HCT116 (cell line): ENCODE measurements at regions not wholly inside any gene's neighbourhood (a gene's known extent, or its start where the extent isn't known, plus 50 kb on each side); places are given as distances from the start of the nearest gene placed in this dataset.

Source experiments
- ATAC-seq: fragments of 200-7000 bp; cut with Tn5 transposase; 2 replicates; pipeline ENCODE4 v1.9.1; 2020; ENCODE audit warnings: mild to moderate bottlenecking, moderate library complexity
- BruUV-seq: library from RNA; stranded (reverse); fragments of 400-500 nt; replicated peaks from 2 replicates; lab custom pipeline; 2021; lab: Mats Ljungman, UMichigan
- CTCF ChIA-PET: fragments of 300-600 bp; sonication (Branson Sonifier 250); formaldehyde crosslinking; loops from one replicate; lab custom pipeline; 2021; ENCODE audit warnings: antibody characterized with exemption; lab: Charles Lee
- POLR2A ChIA-PET: fragments of 300-600, 350-600 bp; sonication (Branson Sonifier 250); formaldehyde crosslinking; loops from one replicate; lab custom pipeline; 2021; ENCODE audit warnings: antibody characterized with exemption; lab: Charles Lee
- RAD21 ChIA-PET, 2 experiments: fragments of 300-600 bp; sonication (Branson Sonifier 250); formaldehyde crosslinking; loops; one replicate each; lab custom pipeline; 2023; ENCODE audit warnings: low total read pairs in 2 of 2; ENCODE audit not compliant: uncharacterized antibody in 2 of 2, unreplicated experiment in 2 of 2, low non-redundant PET in 1 of 2; lab: Charles Lee
- DNase-seq: peaks from one replicate; pipeline ENCODE4 v3.0.0-alpha.2; 2010; ENCODE audit warnings: low read depth, low spot score
- H2AFZ ChIP-seq: fragments of 200-600 bp; shearing (Covaris generic), sonication (generic); 2 replicates; pipeline ENCODE4 v1.6.1; 2017; ENCODE audit warnings: low read depth, mixed run types, mixed read lengths, antibody characterized with exemption, low read length; ENCODE audit not compliant: poor library complexity, severe bottlenecking
- H3K27ac ChIP-seq: 2 replicates; pipeline ENCODE4 v1.5.1; 2012; ENCODE audit warnings: low read depth, low read length
- H3K27me3 ChIP-seq: fragments of 200-600 bp; sonication (generic); 2 replicates; pipeline ENCODE4 v1.6.1; 2016; ENCODE audit warnings: mixed run types, low read length, mixed read lengths; ENCODE audit not compliant: insufficient read depth
- H3K36me3 ChIP-seq, 2 experiments: fragments of 200-500 bp in 1 of 2; fragments of 200-600 bp in 1 of 2; sonication (Bioruptor generic) in 1 of 2; sonication (generic) in 1 of 2; 2 replicates each; pipeline versions ENCODE4 v1.5.1 to v1.6.1; 2014 to 2016; ENCODE audit warnings: low read length in 2 of 2, inconsistent platforms in 1 of 2, mixed read lengths in 1 of 2, mixed run types in 1 of 2; ENCODE audit not compliant: insufficient read depth in 2 of 2, control insufficient read depth in 1 of 2
- H3K4me1 ChIP-seq, 2 experiments: fragments of 200-600 bp in 1 of 2; sonication (generic) in 1 of 2; 2 replicates each; pipeline versions ENCODE4 v1.5.1 to v1.6.1; 2012 to 2017; ENCODE audit warnings: low read length in 2 of 2, inconsistent platforms in 1 of 2, mild to moderate bottlenecking in 1 of 2, mixed read lengths in 1 of 2, mixed run types in 1 of 2, moderate library complexity in 1 of 2; ENCODE audit not compliant: insufficient read depth in 2 of 2, control insufficient read depth in 1 of 2
- H3K4me2 ChIP-seq: fragments of 200-600 bp; sonication (generic); 2 replicates; pipeline ENCODE4 v1.6.1; 2017; ENCODE audit warnings: mixed run types, low read length, mixed read lengths
- H3K4me3 ChIP-seq, 2 experiments: fragments of 200-600 bp in 1 of 2; sonication (generic) in 1 of 2; replicated peaks in 1 of 2; 2 replicates each; pipeline ENCODE4 v1.5.1; 2011 to 2016; ENCODE audit warnings: low read length in 2 of 2, control low read depth in 1 of 2, low read depth in 1 of 2, mild to moderate bottlenecking in 1 of 2, mixed read lengths in 1 of 2, mixed run types in 1 of 2
- H3K79me2 ChIP-seq: fragments of 200-600 bp; sonication (generic); 2 replicates; pipeline ENCODE4 v1.6.1; 2017; ENCODE audit warnings: mild to moderate bottlenecking, mixed run types, low read length, moderate library complexity, mixed read lengths; ENCODE audit not compliant: insufficient read depth
- H3K9ac ChIP-seq: fragments of 200-600 bp; sonication (generic); 2 replicates; pipeline ENCODE4 v1.6.1; 2016; ENCODE audit warnings: low read length, mixed read lengths
- H3K9me2 ChIP-seq: fragments of 200-600 bp; sonication (generic), shearing (Covaris generic); 2 replicates; pipeline ENCODE4 v1.6.1; 2017; ENCODE audit warnings: mixed run types, mild to moderate bottlenecking, moderate library complexity; ENCODE audit not compliant: insufficient read depth
- H3K9me3 ChIP-seq, 2 experiments: fragments of 200-500 bp in 1 of 2; fragments of 200-600 bp in 1 of 2; sonication (Bioruptor generic) in 1 of 2; sonication (generic) in 1 of 2; 2 replicates each; pipeline ENCODE4 v1.6.1; 2014 to 2017; ENCODE audit warnings: low read length in 2 of 2, mixed read lengths in 2 of 2, inconsistent platforms in 1 of 2, low read depth in 1 of 2, mild to moderate bottlenecking in 1 of 2, mixed run types in 1 of 2, moderate library complexity in 1 of 2; ENCODE audit not compliant: control insufficient read depth in 1 of 2, insufficient read depth in 1 of 2
- H4K20me1 ChIP-seq: fragments of 200-600 bp; sonication (generic), shearing (Covaris generic); 2 replicates; pipeline ENCODE4 v1.6.1; 2017; ENCODE audit warnings: mixed run types, mild to moderate bottlenecking, moderate library complexity; ENCODE audit not compliant: insufficient read depth
- ATF3 ChIP-seq: IDR thresholded peaks from 2 replicates; pipeline ENCODE4 v1.6.1; 2012
- CEBPB ChIP-seq: IDR thresholded peaks from 2 replicates; pipeline ENCODE4 v1.6.1; 2012; ENCODE audit warnings: low read depth
- CTCF ChIP-seq, 3 experiments: fragments of 200-600 bp in 1 of 3; sonication (generic) in 1 of 3; IDR thresholded peaks in 2 of 3; conservative IDR thresholded peaks in 1 of 3; 2 replicates each; pipeline ENCODE4 v1.5.1; 2012 to 2017; ENCODE audit warnings: low read depth in 2 of 3, low read length in 2 of 3, antibody characterized with exemption in 1 of 3, borderline replicate concordance in 1 of 3, control low read depth in 1 of 3, mild to moderate bottlenecking in 1 of 3, mixed read lengths in 1 of 3, mixed run types in 1 of 3, moderate library complexity in 1 of 3; ENCODE audit not compliant: insufficient read depth in 1 of 3
- EGR1 ChIP-seq: IDR thresholded peaks from 2 replicates; pipeline ENCODE4 v1.6.1; 2012; ENCODE audit warnings: low read depth
- ELF1 ChIP-seq: IDR thresholded peaks from 2 replicates; pipeline ENCODE4 v1.6.1; 2012; ENCODE audit warnings: low read depth, borderline replicate concordance
- EZH2phosphoT487 ChIP-seq: fragments of 200-600 bp; IDR thresholded peaks from 2 replicates; pipeline ENCODE4 v1.6.1; 2018; ENCODE audit warnings: antibody characterized with exemption, borderline replicate concordance
- MAX ChIP-seq: IDR thresholded peaks from 2 replicates; pipeline ENCODE4 v1.6.1; 2012
- POLR2AphosphoS5 ChIP-seq: IDR thresholded peaks from 2 replicates; pipeline ENCODE4 v1.6.1; 2011; ENCODE audit warnings: mild to moderate bottlenecking, low read depth, low read length, moderate library complexity
- SIN3A ChIP-seq: IDR thresholded peaks from 2 replicates; pipeline ENCODE4 v1.6.1; 2012; ENCODE audit warnings: low read depth
- SP1 ChIP-seq: IDR thresholded peaks from 2 replicates; pipeline ENCODE4 v1.6.1; 2012; ENCODE audit warnings: low read depth
- SRF ChIP-seq: IDR thresholded peaks from 2 replicates; pipeline ENCODE4 v1.6.1; 2012; ENCODE audit warnings: low read depth
- ZFX ChIP-seq: fragments of 450-650 bp; IDR thresholded peaks from 2 replicates; pipeline ENCODE4 v1.6.1; 2017
- intact Hi-C: fragments of 100-400 bp; cut with micrococcal nuclease; formaldehyde crosslinking; loops from 2 replicates; pipeline ENCODE4 v1.10.0; 2022

- TF ChIP-seq SIN3A (no peak), EZH2phosphoT487 (no peak), SRF (no peak), CTCF (IDR thresholded peaks at IDR 0.05 in 2 of 3, conservative IDR thresholded peaks at IDR 0.05 in 1 of 3; ENCODE audit: borderline replicate concordance in 1 of 3, insufficient read depth in 1 of 3, low read depth in 2 of 3, low read length in 2 of 3) (no peak), SP1 (no peak)
- H3K4me2 ChIP-seq = no peak overlapping the region
- DNase-seq (no peak), ATAC-seq (no peak)
- 0 out of 2 replicates have a peak, but pooled peaks cover 7% of the 10 kb centered on the region for H3K27me3 ChIP-seq
- no peaks in the 10 kb centered on the region; the same call in 1 of the 2 replicates for H3K9me2 ChIP-seq
- H3K27ac ChIP-seq = no peak overlapping the region
- no peaks in the 10 kb centered on the region for H3K4me1 ChIP-seq
- no peak overlapping the region for H3K4me3 ChIP-seq
- BruUV-seq = no TSS peak
- H2AFZ ChIP-seq = no peak overlapping the region
- no peaks in the 10 kb centered on the region for H3K79me2 ChIP-seq
- RAD21 ChIA-PET = no interaction called here
- intact Hi-C loops = no loop called here
- H4K20me1 ChIP-seq = no peaks in the 10 kb centered on the region
- H3K36me3 ChIP-seq = no peaks in the 10 kb centered on the region
- no peaks in the 10 kb centered on the region; a peak in 1 of 4 replicates for H3K9me3 ChIP-seq
- CTCF ChIA-PET = no interaction called here
- POLR2A ChIA-PET = no interaction called here
- no peak overlapping the region for H3K9ac ChIP-seq
These were observed 143.7 kb downstream of the GPCPD1 start for GRCh38 chr20:5467086-5467485.

- Histone ChIP-seq H3K9me3 (no peaks in the 10 kb centered on the region; a peak in 1 of 4 replicates), H3K79me2 (no peaks in the 10 kb centered on the region), H3K4me2 (no peak overlapping the region), H3K9me2 (no peaks in the 10 kb centered on the region; the same call in 1 of the 2 replicates), H3K27ac (no peak overlapping the region), H3K36me3 (no peaks in the 10 kb centered on the region), H3K9ac (no peak overlapping the region), H3K4me1 (no peaks in the 10 kb centered on the region), H3K4me3 (no peak overlapping the region), H4K20me1 (no peaks in the 10 kb centered on the region), H2AFZ (no peak overlapping the region), H3K27me3 (0 out of 2 replicates have a peak, but pooled peaks cover 7% of the 10 kb centered on the region)
- intact Hi-C loops = no loop called here
- DNase-seq (no peak), ATAC-seq (no peak)
- BruUV-seq = no TSS peak
- ChIA-PET CTCF (no interaction called here), RAD21 (no interaction called here), POLR2A (no interaction called here)
- no peak for TF ChIP-seq ATF3
- no peak for TF ChIP-seq SP1
- no peak for TF ChIP-seq EGR1
- no peak for TF ChIP-seq ELF1
- no peak for TF ChIP-seq CTCF (IDR thresholded peaks at IDR 0.05 in 2 of 3, conservative IDR thresholded peaks at IDR 0.05 in 1 of 3; ENCODE audit: borderline replicate concordance in 1 of 3, insufficient read depth in 1 of 3, low read depth in 2 of 3, low read length in 2 of 3)
- no peak for TF ChIP-seq CEBPB
- TF ChIP-seq MAX = no peak
- TF ChIP-seq EZH2phosphoT487 = no peak
- no peak for TF ChIP-seq SRF
- no peak for TF ChIP-seq POLR2AphosphoS5
- no peak for TF ChIP-seq ZFX
These were observed 145.2 kb downstream of the GPCPD1 start for GRCh38 chr20:5465604-5465927.
